ENCODE measurements at regions not wholly inside any gene's neighbourhood (a gene's known extent, or its start where the extent isn't known, plus 50 kb on each side); places are given as distances from the start of the nearest gene placed in this dataset.

GRCh38 chr11:101661559-101661958 is 77.8 kb upstream of the TRPC6 start:
- no peak overlapping the region for H3K27ac ChIP-seq (ENCODE audit: insufficient read depth, low read length)
- in situ Hi-C loops (cut with MboI; ENCODE audit: low sequenced_read_pairs), result no loop called here
- no CpG with 5 or more reads among the region's 1 CpG for WGBS, 2 experiments (ENCODE audit: extremely low coverage in 2 of 2, insufficient read length in 1 of 2)

More at GRCh38 chr11:101661559-101661958, 77.8 kb upstream of the TRPC6 start:
- Histone ChIP-seq H3K9ac (ENCODE audit: low read depth, low read length) (no peak overlapping the region), H3K79me1 (ENCODE audit: low read depth in 1 of 2, low read length in 2 of 2) (no peaks in the 10 kb centered on the region), H2BK120ac (ENCODE audit: low read depth, low read length) (no peak overlapping the region), H2BK5ac (ENCODE audit: low read depth, low read length, poor library complexity, severe bottlenecking) (no peak overlapping the region), H4K5ac (ENCODE audit: low read depth, low read length) (no peak overlapping the region), H3K4ac (ENCODE audit: low read depth, low read length) (no peak overlapping the region), H3K4me3 (ENCODE audit: insufficient read depth, low read depth, low read length) (no peak overlapping the region), H3K9me1 (ENCODE audit: insufficient read depth, low read length) (no peaks in the 10 kb centered on the region), H4K91ac (ENCODE audit: insufficient read depth, low read depth, low read length) (no peak overlapping the region), H4K20me1 (ENCODE audit: insufficient read depth, low read length) (no peaks in the 10 kb centered on the region), H3K14ac (replicated peaks; ENCODE audit: low read depth, low read length) (no peak overlapping the region), H2AK9ac (replicated peaks; ENCODE audit: low read depth, low read length, poor library complexity) (no peak overlapping the region), H3K4me2 (ENCODE audit: low read depth, low read length) (no peak overlapping the region), H2BK15ac (ENCODE audit: low read depth, low read length) (no peak overlapping the region), H2AK5ac (ENCODE audit: low read depth, low read length) (no peak overlapping the region), H2AFZ (replicated peaks; ENCODE audit: low read length, poor library complexity) (no peak overlapping the region), H3K27me3 (ENCODE audit: control insufficient read depth, insufficient read depth, low read length) (0 out of 2 replicates have a peak, but pooled peaks cover 2% of the 10 kb centered on the region), H3K36me3 (ENCODE audit: control insufficient read depth, insufficient read depth, low read length) (no peaks in the 10 kb centered on the region), H3K23ac (ENCODE audit: low read depth, low read length) (no peak overlapping the region), H3K4me1 (ENCODE audit: control insufficient read depth, insufficient read depth, low read length) (no peaks in the 10 kb centered on the region), H2BK20ac (ENCODE audit: low read depth, low read length) (no peak overlapping the region), H4K8ac (ENCODE audit: low read depth in 2 of 2, low read length in 2 of 2) (no peak overlapping the region), H3K18ac (ENCODE audit: low read depth, low read length) (no peak overlapping the region), H3K9me3 (ENCODE audit: control insufficient read depth, insufficient read depth, low read length) (no peaks in the 10 kb centered on the region), H3K56ac (ENCODE audit: extremely low read depth, insufficient read depth, low read length) (no peak overlapping the region)
- ChIA-PET CTCF (interaction anchor here (1.1 to 1.2 kb wide), 2 partner anchors 15 to 38 kb away, joined by 3 read pairs; no protein-coding TSS in a partner anchor), POLR2A (ENCODE audit: unreplicated experiment) (no interaction called here)
- ATAC-seq (ENCODE audit: low read depth), result no peak
- dilution Hi-C loops (cut with HindIII; ENCODE audit: low sequenced_read_pairs, unreplicated experiment), result no loop called here
- no peak for TF ChIP-seq ELK1 (IDR thresholded peaks at IDR 0.05; ENCODE audit: borderline replicate concordance, low read depth, low read length)
- no peak for TF ChIP-seq FOS (IDR thresholded peaks at IDR 0.05; ENCODE audit: low read depth, low read length)
- no peak for TF ChIP-seq RAD21 (IDR thresholded peaks at IDR 0.05; ENCODE audit: low read length)
- TF ChIP-seq, protein P1, sequence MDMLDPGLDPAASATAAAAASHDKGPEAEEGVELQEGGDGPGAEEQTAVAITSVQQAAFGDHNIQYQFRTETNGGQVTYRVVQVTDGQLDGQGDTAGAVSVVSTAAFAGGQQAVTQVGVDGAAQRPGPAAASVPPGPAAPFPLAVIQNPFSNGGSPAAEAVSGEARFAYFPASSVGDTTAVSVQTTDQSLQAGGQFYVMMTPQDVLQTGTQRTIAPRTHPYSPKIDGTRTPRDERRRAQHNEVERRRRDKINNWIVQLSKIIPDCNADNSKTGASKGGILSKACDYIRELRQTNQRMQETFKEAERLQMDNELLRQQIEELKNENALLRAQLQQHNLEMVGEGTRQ (IDR thresholded peaks at IDR 0.05; ENCODE audit: low read depth, low read length), result no peak
- TF ChIP-seq POLR2A (IDR thresholded peaks at IDR 0.05; ENCODE audit: low read depth, low read length), result no peak
- no peak for TF ChIP-seq CEBPB (IDR thresholded peaks at IDR 0.05; ENCODE audit: low read depth, low read length)
- TF ChIP-seq MAFK (IDR thresholded peaks at IDR 0.05; ENCODE audit: low read depth, low read length), result no peak
- TF ChIP-seq RFX5 (IDR thresholded peaks at IDR 0.05; ENCODE audit: low read depth, low read length), result no peak
- TF ChIP-seq, protein P2, sequence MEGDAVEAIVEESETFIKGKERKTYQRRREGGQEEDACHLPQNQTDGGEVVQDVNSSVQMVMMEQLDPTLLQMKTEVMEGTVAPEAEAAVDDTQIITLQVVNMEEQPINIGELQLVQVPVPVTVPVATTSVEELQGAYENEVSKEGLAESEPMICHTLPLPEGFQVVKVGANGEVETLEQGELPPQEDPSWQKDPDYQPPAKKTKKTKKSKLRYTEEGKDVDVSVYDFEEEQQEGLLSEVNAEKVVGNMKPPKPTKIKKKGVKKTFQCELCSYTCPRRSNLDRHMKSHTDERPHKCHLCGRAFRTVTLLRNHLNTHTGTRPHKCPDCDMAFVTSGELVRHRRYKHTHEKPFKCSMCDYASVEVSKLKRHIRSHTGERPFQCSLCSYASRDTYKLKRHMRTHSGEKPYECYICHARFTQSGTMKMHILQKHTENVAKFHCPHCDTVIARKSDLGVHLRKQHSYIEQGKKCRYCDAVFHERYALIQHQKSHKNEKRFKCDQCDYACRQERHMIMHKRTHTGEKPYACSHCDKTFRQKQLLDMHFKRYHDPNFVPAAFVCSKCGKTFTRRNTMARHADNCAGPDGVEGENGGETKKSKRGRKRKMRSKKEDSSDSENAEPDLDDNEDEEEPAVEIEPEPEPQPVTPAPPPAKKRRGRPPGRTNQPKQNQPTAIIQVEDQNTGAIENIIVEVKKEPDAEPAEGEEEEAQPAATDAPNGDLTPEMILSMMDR (conservative IDR thresholded peaks at IDR 0.05; ENCODE audit: low read depth, low read length), result no peak
- no peak for TF ChIP-seq CHD1 (IDR thresholded peaks at IDR 0.05; ENCODE audit: low read depth, low read length)
- no peak for TF ChIP-seq NFE2L2 (IDR thresholded peaks at IDR 0.05; ENCODE audit: low read depth, low read length)
- TF ChIP-seq RCOR1 (IDR thresholded peaks at IDR 0.05; ENCODE audit: insufficient replicate concordance, low read length), result no peak
- no peak for TF ChIP-seq SMC3 (IDR thresholded peaks at IDR 0.05; ENCODE audit: low read depth, low read length)
- TF ChIP-seq MAZ (IDR thresholded peaks at IDR 0.05; ENCODE audit: borderline replicate concordance, low read depth, low read length), result no peak
- no peak for TF ChIP-seq MXI1 (IDR thresholded peaks at IDR 0.05; ENCODE audit: borderline replicate concordance, low read depth, low read length)
- no peak for TF ChIP-seq BHLHE40 (IDR thresholded peaks at IDR 0.05; ENCODE audit: low read depth, low read length)
- intact Hi-C loops (cut with micrococcal nuclease), result no loop called here
- no TSS peak for BruUV-seq (replicated peaks)
- DNase-seq, result no peak

All from IMR-90 (cell line).